ENCODE measurements at regions not wholly inside any gene's neighbourhood (a gene's known extent, or its start where the extent isn't known, plus 50 kb on each side); places are given as distances from the start of the nearest gene placed in this dataset.

DNA sequence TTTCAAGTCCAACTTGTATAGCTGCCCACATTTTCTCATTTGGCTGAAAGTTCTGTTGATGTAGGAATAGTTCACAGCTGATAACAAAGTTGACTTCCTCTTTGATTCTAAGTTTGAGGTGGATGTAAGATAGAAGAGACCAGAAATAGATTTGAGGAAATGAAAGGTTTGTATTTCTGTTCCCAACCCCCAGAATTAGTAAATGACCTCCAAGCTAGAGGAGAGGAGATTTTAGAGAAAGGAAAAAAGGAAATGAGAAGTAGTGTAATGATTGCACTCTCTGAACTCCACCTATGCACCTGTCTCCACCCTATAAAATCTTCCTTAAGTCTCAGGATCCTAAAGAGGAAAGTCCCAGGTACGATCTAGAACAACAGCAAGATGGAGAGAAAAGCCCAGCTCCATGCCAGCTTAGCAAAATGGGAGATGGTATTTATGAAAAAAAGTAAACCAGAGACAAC is 130.4 kb upstream of the POC5 start:
- TF ChIP-seq, protein P1, sequence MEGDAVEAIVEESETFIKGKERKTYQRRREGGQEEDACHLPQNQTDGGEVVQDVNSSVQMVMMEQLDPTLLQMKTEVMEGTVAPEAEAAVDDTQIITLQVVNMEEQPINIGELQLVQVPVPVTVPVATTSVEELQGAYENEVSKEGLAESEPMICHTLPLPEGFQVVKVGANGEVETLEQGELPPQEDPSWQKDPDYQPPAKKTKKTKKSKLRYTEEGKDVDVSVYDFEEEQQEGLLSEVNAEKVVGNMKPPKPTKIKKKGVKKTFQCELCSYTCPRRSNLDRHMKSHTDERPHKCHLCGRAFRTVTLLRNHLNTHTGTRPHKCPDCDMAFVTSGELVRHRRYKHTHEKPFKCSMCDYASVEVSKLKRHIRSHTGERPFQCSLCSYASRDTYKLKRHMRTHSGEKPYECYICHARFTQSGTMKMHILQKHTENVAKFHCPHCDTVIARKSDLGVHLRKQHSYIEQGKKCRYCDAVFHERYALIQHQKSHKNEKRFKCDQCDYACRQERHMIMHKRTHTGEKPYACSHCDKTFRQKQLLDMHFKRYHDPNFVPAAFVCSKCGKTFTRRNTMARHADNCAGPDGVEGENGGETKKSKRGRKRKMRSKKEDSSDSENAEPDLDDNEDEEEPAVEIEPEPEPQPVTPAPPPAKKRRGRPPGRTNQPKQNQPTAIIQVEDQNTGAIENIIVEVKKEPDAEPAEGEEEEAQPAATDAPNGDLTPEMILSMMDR (IDR thresholded peaks at IDR 0.05) = no peak
- TF ChIP-seq POLR2A (IDR thresholded peaks at IDR 0.05) = no peak
- H3K27me3 ChIP-seq = no peaks in the 10 kb centered on the region
- H3K36me3 ChIP-seq = no peaks in the 10 kb centered on the region
- DNase-seq = no peak
- no peaks in the 10 kb centered on the region for H3K9me3 ChIP-seq
- H3K27ac ChIP-seq = no peak overlapping the region
- H3K4me1 ChIP-seq = no peaks in the 10 kb centered on the region
- no peak overlapping the region for H3K4me3 ChIP-seq

DNA sequence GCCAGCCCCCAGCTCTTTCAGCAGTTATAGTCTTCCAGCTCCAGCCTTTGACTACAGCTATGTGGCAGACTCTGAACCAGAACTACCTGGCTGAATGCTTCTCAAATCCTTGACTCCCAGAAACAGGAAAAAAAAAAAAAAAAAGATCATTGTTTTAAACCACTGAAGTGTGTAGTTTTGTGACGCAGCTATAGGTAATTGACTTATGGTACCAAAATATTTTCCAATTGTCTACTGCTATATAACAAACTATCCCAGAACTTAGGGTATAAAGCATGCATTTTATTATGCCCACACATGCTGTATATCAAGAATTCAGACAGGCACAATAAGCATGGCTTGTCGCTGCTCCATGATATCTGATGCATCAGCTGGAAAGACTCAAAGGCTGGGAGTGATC is 127.1 kb upstream of the POC5 start:
- Histone ChIP-seq H3K36me3 (no peaks in the 10 kb centered on the region), H3K27ac (no peak overlapping the region)
- no peak for DNase-seq

DNA sequence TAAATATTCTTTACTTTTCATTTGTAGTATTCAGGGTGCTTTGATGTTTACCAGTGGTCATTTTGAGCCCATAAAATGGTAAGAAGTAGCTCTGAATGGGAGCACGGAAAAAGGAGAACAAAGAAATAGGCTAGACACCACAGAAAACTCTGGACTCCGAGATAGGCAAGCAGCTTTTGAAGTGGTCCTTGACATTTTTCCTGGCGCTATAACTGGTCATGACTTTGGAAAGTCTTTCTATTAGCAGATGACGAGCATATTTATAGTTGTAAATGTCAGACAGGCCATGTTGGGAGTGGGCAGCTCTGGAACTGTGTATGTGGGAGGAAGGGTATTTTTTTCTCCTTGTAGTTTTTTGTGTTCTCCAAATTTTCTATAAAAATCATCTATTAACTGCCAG is 126.1 kb upstream of the POC5 start:
- no peaks in the 10 kb centered on the region for H3K36me3 ChIP-seq

More for the DNA sequence above, 127.1 kb upstream of the POC5 start:
- no peaks in the 10 kb centered on the region for H3K27me3 ChIP-seq
- TF ChIP-seq, protein P1 (IDR thresholded peaks at IDR 0.05) = no peak
- no peak for TF ChIP-seq POLR2A (IDR thresholded peaks at IDR 0.05)
- H3K9me3 ChIP-seq = no peaks in the 10 kb centered on the region
- no peak overlapping the region for H3K4me3 ChIP-seq
- H3K4me1 ChIP-seq = no peaks in the 10 kb centered on the region

DNA sequence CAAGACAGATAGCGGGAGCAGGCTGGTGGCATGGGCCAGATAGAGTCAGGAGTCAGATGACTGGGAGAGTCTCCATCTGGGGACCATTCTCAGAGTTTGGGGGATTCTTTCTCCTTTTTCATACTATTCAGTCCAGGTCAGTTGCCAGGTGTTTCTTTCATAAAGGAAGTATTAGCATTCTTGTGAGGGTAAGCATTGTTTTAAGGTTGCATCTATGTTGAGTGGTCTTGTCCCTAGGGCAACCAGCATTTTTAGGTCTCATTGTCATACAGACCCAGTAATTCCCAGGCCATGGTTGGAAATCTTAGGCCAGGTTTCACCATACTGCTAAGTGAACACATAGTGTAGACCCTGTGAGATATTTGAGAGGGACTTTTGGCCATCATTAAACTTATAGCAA is 122.3 kb upstream of the POC5 start:
- H3K36me3 ChIP-seq = no peaks in the 10 kb centered on the region
- no peaks in the 10 kb centered on the region for H3K27me3 ChIP-seq
- DNase-seq = no peak
- TF ChIP-seq POLR2A (IDR thresholded peaks at IDR 0.05) = no peak
- TF ChIP-seq, protein P1 (IDR thresholded peaks at IDR 0.05) = no peak
- H3K9me3 ChIP-seq = no peaks in the 10 kb centered on the region
- no peak overlapping the region for H3K27ac ChIP-seq
- no peaks in the 10 kb centered on the region for H3K4me1 ChIP-seq
- no peak overlapping the region for H3K4me3 ChIP-seq

More for the DNA sequence above, 126.1 kb upstream of the POC5 start:
- no peak overlapping the region for H3K27ac ChIP-seq
- H3K4me3 ChIP-seq = no peak overlapping the region
- no peaks in the 10 kb centered on the region for H3K4me1 ChIP-seq
- TF ChIP-seq POLR2A (IDR thresholded peaks at IDR 0.05) = no peak
- TF ChIP-seq, protein P1 (IDR thresholded peaks at IDR 0.05) = no peak
- H3K9me3 ChIP-seq = no peaks in the 10 kb centered on the region
- H3K27me3 ChIP-seq = no peaks in the 10 kb centered on the region
- no peak for DNase-seq

DNA sequence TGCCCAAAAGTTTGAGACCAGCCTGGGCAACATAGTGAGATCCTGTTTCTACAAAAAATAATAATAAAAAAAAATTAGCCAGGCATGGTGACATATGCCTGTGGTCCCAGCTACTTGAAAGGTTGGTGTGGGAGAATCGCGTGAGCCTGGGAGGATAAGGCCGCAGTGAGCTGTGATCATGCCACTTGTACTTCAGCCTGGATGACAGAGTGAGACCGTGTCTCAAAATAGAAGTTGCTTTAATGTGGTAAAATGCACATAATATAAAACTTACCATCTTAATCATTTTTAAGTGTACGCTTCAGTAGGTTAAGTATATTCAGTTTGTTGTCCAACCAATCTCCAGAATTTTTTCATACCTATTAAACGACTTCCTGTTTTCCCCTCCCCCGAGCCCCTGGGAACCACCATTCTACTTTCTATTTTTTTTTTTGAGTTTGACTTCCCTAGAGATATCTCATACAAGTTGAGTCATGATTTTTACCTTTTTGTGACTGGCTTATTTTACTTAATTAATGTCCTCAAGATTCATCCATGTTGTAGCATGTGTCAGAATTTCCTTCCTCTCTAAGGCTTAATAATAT is 120.1 kb upstream of the POC5 start:
- Histone ChIP-seq H3K4me3 (no peak overlapping the region), H3K27me3 (no peaks in the 10 kb centered on the region), H3K27ac (no peak overlapping the region), H3K9me3 (no peaks in the 10 kb centered on the region), H3K36me3 (no peaks in the 10 kb centered on the region), H3K4me1 (no peaks in the 10 kb centered on the region)
- no peak for DNase-seq
- TF ChIP-seq, protein P1 (IDR thresholded peaks at IDR 0.05) = no peak
- no peak for TF ChIP-seq POLR2A (IDR thresholded peaks at IDR 0.05)

DNA sequence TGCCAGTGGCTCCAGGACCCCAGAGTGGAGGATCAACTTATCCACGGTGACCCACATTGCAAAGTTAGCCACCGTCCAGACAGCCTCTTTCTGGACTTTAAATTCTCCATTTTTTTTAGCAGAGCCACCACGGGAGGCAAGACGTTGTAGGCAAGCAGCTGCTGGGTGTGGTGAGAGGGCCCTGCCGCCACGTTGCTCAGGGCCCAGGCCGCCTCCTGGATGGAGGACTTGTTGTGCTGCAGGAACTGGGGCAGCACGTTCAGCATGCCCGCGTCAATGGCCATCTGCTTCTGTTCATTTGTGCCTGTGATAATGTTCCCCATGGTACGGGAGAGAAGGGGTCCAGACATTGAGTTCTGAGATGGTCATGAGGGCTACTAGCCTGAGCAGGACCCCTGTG is 114.3 kb upstream of the POC5 start:
- H3K36me3 ChIP-seq = no peaks in the 10 kb centered on the region
- H3K4me1 ChIP-seq = no peaks in the 10 kb centered on the region
- no peak for TF ChIP-seq POLR2A (IDR thresholded peaks at IDR 0.05)
- TF ChIP-seq, protein P1 (IDR thresholded peaks at IDR 0.05) = no peak
- H3K27me3 ChIP-seq = no peaks in the 10 kb centered on the region
- no peaks in the 10 kb centered on the region for H3K9me3 ChIP-seq
- DNase-seq = no peak
- no peak overlapping the region for H3K27ac ChIP-seq
- H3K4me3 ChIP-seq = no peak overlapping the region

Data from Peyer's patch (tissue), 4 donors.